GOT3 (cell line): ENCODE measurements at regions not wholly inside any gene's neighbourhood (a gene's known extent, or its start where the extent isn't known, plus 50 kb on each side); places are given as distances from the start of the nearest gene placed in this dataset.

Experiments
- DNase-seq: peaks from one replicate; lab custom pipeline; 2025; ENCODE audit warnings: mixed read lengths; lab: John Stamatoyannopoulos, UW

DNA sequence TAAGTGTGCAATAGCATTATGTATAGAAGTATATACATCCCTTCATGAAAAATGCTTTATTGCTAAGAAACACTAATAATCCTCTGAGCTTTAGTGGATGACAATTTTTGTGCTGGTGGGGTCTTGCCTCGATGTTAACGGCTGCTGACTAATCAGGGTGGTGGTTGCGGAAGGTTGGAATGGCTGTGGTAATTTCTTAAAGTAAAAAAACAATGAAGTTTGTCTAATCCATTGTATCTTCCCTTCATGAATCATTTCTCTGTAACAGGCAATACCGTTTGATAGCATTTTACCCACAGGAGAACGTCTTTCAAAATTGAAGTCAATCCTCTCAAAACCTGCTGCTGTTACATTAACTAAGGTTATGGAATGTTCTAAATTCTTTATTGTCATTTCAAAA, 816.5 kb upstream of the GJE1 start:
- no peak for DNase-seq

- no peak for DNase-seq
Measured at GRCh38 chr6:141313986-141314385, 818.7 kb upstream of the GJE1 start.

- no peak for DNase-seq
Measured at GRCh38 chr6:141309295-141309694, 823.4 kb upstream of the GJE1 start.

DNA sequence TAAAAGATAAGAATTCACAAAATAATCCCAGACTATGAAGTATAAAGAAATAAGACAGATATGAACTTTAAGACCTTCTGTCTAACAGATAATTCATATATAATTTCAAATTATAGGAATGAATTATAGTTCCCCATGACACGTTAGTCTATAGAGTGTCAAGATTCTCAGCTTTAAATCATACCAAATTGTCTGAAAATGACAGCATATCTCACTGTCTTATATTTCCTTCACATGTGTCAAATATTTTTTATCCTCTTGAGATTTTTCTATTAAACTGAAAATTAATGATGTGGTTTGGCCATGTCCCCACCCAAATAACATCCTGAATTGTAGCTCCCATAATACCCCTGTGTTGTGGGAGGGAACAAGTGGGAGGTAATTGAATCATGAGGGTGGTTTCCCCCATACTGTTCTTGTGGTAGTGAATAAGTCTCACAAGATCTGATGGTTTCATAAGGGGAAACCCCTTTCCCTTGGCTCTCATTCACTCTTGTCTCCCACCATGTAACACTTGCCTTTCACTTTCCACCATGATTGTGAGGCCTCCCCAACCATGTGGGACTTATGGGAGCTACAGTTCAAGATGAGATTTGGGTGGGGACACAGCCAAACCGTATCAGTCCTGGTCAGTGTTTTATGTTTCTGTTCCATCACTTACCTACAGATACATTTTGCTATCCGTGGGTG, 825.3 kb upstream of the GJE1 start:
- no peak for DNase-seq

DNA sequence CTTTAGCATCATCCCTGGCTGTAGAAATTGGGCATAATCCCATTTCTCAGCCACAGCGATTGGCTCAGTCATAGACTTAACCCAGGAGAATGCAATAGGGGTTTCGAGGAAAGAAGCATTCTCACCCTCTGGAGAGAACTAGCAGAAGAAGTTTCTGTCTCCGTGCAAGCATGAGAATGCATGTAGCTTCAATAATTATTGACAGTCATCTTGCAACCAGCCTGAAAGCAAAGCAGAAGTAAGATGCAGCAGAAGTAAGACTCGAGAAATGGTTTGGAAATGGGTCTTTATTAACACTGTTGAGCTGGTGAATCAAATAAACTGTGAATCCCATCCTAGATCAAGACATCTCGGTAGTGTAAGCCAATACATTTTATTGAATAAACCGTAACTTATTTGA, 828.8 kb upstream of the GJE1 start:
- no peak for DNase-seq

- DNase-seq, result no peak
Measured at GRCh38 chr6:141301779-141302178, 830.9 kb upstream of the GJE1 start.

DNA sequence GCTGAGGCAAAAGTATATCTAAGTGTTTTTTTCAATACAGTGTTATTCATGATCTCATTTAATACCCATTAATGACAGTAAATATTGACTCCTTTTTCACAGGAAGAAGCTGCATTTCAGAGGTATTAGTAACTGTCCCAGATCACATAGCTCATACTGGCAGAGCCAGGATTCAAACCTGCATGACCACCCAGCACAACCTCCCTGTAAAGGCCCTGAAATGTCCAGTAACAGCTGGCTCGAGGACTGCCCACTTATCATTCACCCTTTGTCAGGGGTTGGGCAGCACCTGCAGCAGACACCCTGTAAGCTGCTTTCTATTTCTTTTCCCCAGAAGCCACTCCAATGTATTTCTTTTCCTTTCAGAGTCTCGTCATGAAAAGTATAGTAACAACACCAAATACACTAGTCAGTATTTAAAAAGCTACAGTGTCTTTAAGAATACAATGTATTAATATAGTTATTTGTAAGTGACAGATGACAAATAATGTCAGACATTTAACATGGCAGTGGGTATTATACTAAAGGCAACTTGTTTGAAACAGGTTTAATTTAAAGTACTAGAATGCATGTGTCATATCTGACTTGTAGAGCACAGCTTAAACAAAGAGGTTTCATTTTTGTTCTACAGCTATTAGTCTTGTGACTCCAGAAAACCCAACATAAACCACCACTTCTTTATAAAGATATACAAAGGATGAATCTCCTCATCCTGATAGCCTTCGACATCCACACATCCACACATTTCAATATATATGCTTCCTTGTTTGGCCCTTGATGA, 841.6 kb upstream of the GJE1 start:
- no peak for DNase-seq

DNA sequence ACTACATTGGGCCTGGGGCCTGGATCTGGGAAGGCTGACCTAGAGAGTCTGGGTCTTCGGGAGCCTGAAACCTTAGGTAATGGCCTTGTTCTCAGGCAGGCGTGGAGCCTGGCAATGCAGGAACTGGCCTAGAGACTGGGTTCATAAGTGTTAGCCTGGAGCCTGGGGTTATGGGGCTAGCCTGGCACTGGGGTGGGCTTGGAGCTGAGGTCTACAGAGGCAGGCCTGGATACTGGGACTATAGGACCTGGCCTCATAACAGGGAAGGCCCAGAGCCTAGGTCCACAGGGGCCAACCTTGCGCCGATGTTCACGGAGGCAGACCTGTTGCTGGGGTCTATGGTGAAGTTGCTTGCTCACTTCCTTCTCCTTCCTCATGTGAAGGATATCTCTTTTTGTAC, 843.8 kb upstream of the GJE1 start:
- DNase-seq, result no peak

DNA sequence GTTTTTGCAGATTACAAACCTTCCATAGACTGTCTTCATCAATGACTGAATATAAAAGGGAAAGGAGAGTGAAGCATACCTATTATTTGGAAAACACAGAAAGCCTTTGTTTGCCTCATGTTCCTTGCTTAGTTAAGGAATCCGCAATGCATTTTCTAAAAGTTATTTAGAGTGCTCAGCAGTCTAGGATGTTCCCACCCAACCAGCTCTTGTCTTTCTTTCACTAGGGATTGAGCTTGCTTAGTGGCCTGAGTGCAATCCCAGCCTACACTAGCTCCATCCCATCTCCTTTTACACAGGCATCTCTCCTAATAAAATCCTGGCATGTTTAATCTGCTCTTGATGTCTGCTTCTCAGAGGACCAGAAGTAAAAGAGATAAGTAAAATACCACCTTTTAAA, 850.5 kb upstream of the GJE1 start:
- DNase-seq, result no peak

- DNase-seq, result no peak
Measured at GRCh38 chr6:141269684-141270083, 863.0 kb upstream of the GJE1 start.

GRCh38 chr6:141267420-141267819, 865.3 kb upstream of the GJE1 start:
- no peak for DNase-seq

- no peak for DNase-seq
Measured at GRCh38 chr6:141265756-141266623, 866.7 kb upstream of the GJE1 start.

DNA sequence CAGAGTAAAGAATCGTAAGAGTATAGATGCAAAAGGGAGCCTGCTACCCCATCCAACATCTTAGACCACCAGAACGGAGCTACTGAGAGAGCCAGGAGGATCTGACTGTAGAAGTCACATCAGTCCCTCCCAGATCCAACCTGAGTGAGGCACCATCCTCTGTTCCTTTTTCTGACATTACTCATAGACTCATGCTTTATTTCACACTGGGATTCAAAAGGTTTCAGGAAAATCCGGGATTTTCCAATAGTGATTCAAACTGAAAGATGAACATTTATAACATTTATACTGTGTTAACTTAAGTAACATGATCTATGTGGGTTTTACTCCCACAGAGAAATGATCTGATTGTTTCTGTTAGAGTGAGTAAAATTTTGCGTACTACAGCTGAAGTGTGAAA, 868.6 kb upstream of the GJE1 start:
- no peak for DNase-seq

DNA sequence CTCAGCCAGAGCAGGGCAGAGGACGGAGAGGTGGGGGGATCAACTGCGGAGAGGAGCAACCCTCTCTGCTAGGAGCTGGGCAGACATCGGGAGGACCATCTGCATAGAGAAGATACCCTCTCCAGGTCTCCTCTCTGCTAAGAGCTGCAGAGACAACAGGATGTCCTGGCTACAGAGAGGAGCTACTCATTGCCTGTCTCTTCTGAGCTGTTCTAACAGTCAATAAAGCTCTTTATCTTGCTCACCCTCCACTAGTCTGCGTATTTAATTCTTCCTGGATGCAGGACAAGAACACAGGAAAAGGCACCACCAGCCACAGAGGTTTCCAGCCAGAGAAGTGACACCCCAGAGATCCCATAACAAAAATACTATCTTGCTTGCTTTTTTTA, 871.1 kb upstream of the GJE1 start:
- DNase-seq, result no peak

DNA sequence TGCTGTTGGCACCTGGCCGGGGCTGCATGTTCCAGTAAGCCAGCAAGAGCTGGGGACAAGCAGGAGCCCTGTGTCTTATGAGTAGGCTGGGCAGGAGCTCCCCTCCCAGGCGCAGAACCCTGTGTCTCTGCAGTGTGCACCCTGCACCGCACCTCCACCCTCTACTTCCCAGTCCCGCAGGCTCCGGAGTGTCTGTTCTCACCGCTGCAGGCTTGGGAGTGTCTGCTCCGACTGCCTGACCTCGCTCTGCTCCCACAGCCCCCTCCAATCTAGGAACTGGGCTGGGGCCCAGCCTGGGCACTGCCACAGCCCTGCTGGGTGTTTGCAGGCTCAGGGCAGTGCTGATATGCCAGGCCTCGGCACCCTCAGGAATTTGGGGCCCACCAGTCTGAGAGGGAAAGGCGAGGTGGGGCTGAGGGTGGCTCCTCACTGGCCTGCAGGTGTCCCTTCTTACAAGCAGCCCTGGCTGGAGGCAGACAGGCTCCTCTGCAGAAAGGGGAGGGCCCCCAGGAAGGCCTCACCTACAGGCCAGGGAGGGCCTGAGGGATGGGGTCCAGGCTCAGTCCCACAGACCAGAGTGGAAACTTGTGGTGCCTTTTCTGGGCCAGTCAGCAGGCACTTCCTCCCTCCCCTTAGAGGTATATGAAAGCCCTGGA, 871.6 kb upstream of the GJE1 start:
- DNase-seq, result no peak

DNA sequence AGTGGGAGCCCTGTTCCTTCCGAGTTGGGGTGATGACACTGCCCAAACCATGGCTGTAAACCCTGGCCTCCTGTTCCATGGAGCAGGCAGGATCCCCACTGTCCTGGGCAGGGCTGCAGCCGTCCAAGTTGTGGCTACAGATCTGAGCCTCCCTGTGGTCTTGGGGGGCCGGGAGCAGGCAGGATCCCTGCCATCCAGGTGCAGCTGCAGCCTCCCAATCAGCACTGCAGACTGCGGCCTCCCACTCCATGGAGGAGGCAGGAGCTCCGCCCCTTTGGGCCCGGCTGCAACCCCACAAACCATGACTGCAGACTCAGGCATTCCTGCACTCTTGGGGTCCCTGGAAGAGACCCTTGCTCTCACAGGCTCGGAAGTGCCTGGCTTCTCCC, 872.1 kb upstream of the GJE1 start:
- no peak for DNase-seq

GRCh38 chr6:141259807-141260206, 872.9 kb upstream of the GJE1 start:
- DNase-seq, result no peak

- no peak for DNase-seq
Measured at GRCh38 chr6:141259091-141259490, 873.6 kb upstream of the GJE1 start.

DNA sequence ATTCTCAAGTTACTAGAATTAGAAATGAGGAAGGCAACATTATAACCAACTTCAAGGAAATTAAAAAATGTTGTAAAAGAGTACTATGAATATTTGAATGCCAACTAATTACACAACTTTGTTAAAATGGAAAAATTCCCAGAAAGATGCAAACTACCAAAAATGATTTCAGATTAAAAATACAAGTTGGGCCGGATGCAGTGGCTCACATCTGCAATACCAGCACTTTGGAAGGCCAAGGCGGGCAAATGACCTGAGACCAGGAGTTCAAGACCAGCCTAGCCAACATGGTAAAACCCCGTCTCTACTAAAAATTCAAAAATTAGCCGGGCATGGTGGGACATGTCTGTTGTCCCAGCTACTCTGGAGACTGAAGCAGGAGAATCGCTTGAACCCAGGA, 874.2 kb upstream of the GJE1 start:
- no peak for DNase-seq

- DNase-seq, result no peak
Measured at GRCh38 chr6:141254336-141254735, 878.4 kb upstream of the GJE1 start.

- DNase-seq, result no peak
Measured at GRCh38 chr6:141252828-141253608, 879.7 kb upstream of the GJE1 start.

GRCh38 chr6:141251286-141251685, 881.4 kb upstream of the GJE1 start:
- DNase-seq, result no peak
